ENCODE measurements at regions not wholly inside any gene's neighbourhood (a gene's known extent, or its start where the extent isn't known, plus 50 kb on each side); places are given as distances from the start of the nearest gene placed in this dataset.
"Not testable (repeated sequence)": the region's sequence is repeated elsewhere in the genome, so short reads cannot be mapped to it uniquely, and the experiment has no call there.

GRCh38 chr5:42090162-42090561 lies 165.1 kb downstream of the FBXO4 start:
- DNase-seq = no peak

- DNase-seq = not testable (repeated sequence)
These were observed 174.8 kb downstream of the FBXO4 start for GRCh38 chr5:42099846-42100245.

GRCh38 chr5:42108468-42108867 lies 183.4 kb downstream of the FBXO4 start:
- DNase-seq = no peak

GRCh38 chr5:42109006-42109572 lies 184.0 kb downstream of the FBXO4 start:
- no peak for DNase-seq

- DNase-seq = not testable (repeated sequence)
These were observed 190.6 kb downstream of the FBXO4 start for GRCh38 chr5:42115721-42116120.

- DNase-seq = no peak
These were observed 195.0 kb downstream of the FBXO4 start for GRCh38 chr5:42120070-42120469.

GRCh38 chr5:42121401-42121800 lies 196.3 kb downstream of the FBXO4 start:
- no peak for DNase-seq

GRCh38 chr5:42131081-42131480 lies 206.0 kb downstream of the FBXO4 start:
- no peak for DNase-seq

GRCh38 chr5:42143361-42143760 lies 218.3 kb downstream of the FBXO4 start:
- no peak for DNase-seq

GRCh38 chr5:42148813-42149212 lies 223.7 kb downstream of the FBXO4 start:
- no peak for DNase-seq

- no peak for DNase-seq
These were observed 232.1 kb downstream of the FBXO4 start for GRCh38 chr5:42157215-42157614.

GRCh38 chr5:42163083-42163482 lies 238.0 kb downstream of the FBXO4 start:
- DNase-seq = no peak

GRCh38 chr5:42168091-42168670 lies 243.1 kb downstream of the FBXO4 start:
- no peak for DNase-seq

GRCh38 chr5:42176118-42176517 lies 247.1 kb upstream of the GHR start:
- DNase-seq = not testable (repeated sequence)

GRCh38 chr5:42179843-42180242 lies 243.4 kb upstream of the GHR start:
- DNase-seq = not testable (repeated sequence)

GRCh38 chr5:42216904-42217303 lies 206.3 kb upstream of the GHR start:
- no peak for DNase-seq

GRCh38 chr5:42217791-42218190 lies 205.4 kb upstream of the GHR start:
- DNase-seq = no peak

- DNase-seq = no peak
These were observed 198.2 kb upstream of the GHR start for GRCh38 chr5:42225009-42225408.

- DNase-seq = no peak
These were observed 195.0 kb upstream of the GHR start for GRCh38 chr5:42228279-42228678.

GRCh38 chr5:42230839-42231238 lies 192.4 kb upstream of the GHR start:
- no peak for DNase-seq

- DNase-seq = no peak
These were observed 188.0 kb upstream of the GHR start for GRCh38 chr5:42235241-42235640.

GRCh38 chr5:42235837-42236236 lies 187.4 kb upstream of the GHR start:
- DNase-seq = no peak

GRCh38 chr5:42241636-42242035 lies 181.6 kb upstream of the GHR start:
- DNase-seq = no peak

GRCh38 chr5:42242210-42242609 lies 181.0 kb upstream of the GHR start:
- no peak for DNase-seq

GRCh38 chr5:42242881-42243485 lies 180.3 kb upstream of the GHR start:
- no peak for DNase-seq

Data from CD4-positive, alpha-beta T cell treated with Interleukin-1 beta for 1 hour (primary cell).